Endothelial cell of umbilical vein (primary cell): ENCODE measurements at regions not wholly inside any gene's neighbourhood (a gene's known extent, or its start where the extent isn't known, plus 50 kb on each side); places are given as distances from the start of the nearest gene placed in this dataset.

Experiments used
- BruUV-seq: library from RNA; stranded (reverse); fragments of 400-500 nt; replicated peaks from 2 replicates; lab custom pipeline; 2021; lab: Mats Ljungman, UMichigan
- CTCF ChIA-PET: fragments of 300-600, 350-600 bp; sonication (Branson Sonifier 250); formaldehyde crosslinking; loops from one replicate; lab custom pipeline; 2021; ENCODE audit warnings: antibody characterized with exemption, inconsistent platforms; lab: Charles Lee
- POLR2A ChIA-PET: fragments of 300-600, 350-600 bp; sonication (Branson Sonifier 250); formaldehyde crosslinking; loops from one replicate; lab custom pipeline; 2021; ENCODE audit warnings: antibody characterized with exemption, inconsistent platforms; lab: Charles Lee
- DNase-seq: peaks from one replicate; pipeline ENCODE4 v3.0.0-alpha.2; 2011; ENCODE audit warnings: low read depth, low spot score
- FAIRE-seq: peaks from 2 replicates; lab custom pipeline; 2011; peaks lifted over from hg19 to GRCh38; lab: Jason Lieb, UNC
- H2AFZ ChIP-seq: 2 replicates; pipeline ENCODE4 v1.6.0; 2012; ENCODE audit warnings: low read depth, low read length, control low read depth, inconsistent platforms
- H3K27ac ChIP-seq: 2 replicates; pipeline ENCODE4 v1.5.1; 2011; ENCODE audit warnings: low read depth, mild to moderate bottlenecking, control low read depth, low read length, moderate library complexity; ENCODE audit not compliant: insufficient read depth
- H3K27me3 ChIP-seq, 2 experiments: 2 replicates each; pipeline versions ENCODE4 v1.6.0 to v1.6.1; 2011; ENCODE audit warnings: low read length in 2 of 2, mixed read lengths in 1 of 2; ENCODE audit not compliant: control insufficient read depth in 2 of 2, insufficient read depth in 2 of 2
- H3K36me3 ChIP-seq, 2 experiments: 2 replicates in 1 of 2; 3 replicates in 1 of 2; pipeline ENCODE4 v1.5.1; 2011; ENCODE audit warnings: low read length in 2 of 2, mild to moderate bottlenecking in 1 of 2, moderate library complexity in 1 of 2; ENCODE audit not compliant: control insufficient read depth in 2 of 2, insufficient read depth in 2 of 2; ENCODE audit errors: extremely low read depth in 1 of 2
- H3K4me1 ChIP-seq: 3 replicates; pipeline ENCODE4 v1.5.1; 2011; ENCODE audit warnings: mild to moderate bottlenecking, low read length; ENCODE audit not compliant: control insufficient read depth, insufficient read depth; ENCODE audit errors: extremely low read depth
- H3K4me2 ChIP-seq: 2 replicates; pipeline ENCODE4 v1.6.1; 2011; ENCODE audit warnings: low read length, control low read depth, mixed read lengths; ENCODE audit not compliant: insufficient read depth
- H3K4me3 ChIP-seq, 3 experiments: fragments of 200-600 bp in 1 of 3; sonication (generic), shearing (Covaris generic) in 1 of 3; replicated peaks in 1 of 3; 2 replicates each; pipeline ENCODE4 v1.5.1; 2011 to 2016; ENCODE audit warnings: control low read depth in 3 of 3, low read length in 3 of 3, mild to moderate bottlenecking in 2 of 3, inconsistent platforms in 1 of 3, low read depth in 1 of 3, moderate library complexity in 1 of 3; ENCODE audit not compliant: insufficient read depth in 1 of 3
- H3K79me2 ChIP-seq: 2 replicates; pipeline ENCODE4 v1.6.0; 2012; ENCODE audit warnings: low read length, inconsistent platforms; ENCODE audit not compliant: control insufficient read depth, insufficient read depth
- H3K9ac ChIP-seq: replicated peaks from 2 replicates; pipeline ENCODE3; 2011; ENCODE audit warnings: low read length, control low read depth; ENCODE audit not compliant: insufficient read depth; ENCODE audit errors: extremely low read depth
- H3K9me1 ChIP-seq: replicated peaks from 3 replicates; pipeline ENCODE4 v1.6.0; 2011; ENCODE audit warnings: mild to moderate bottlenecking, low read length; ENCODE audit not compliant: control insufficient read depth, insufficient read depth; ENCODE audit errors: extremely low read depth
- H3K9me3 ChIP-seq: replicated peaks from 2 replicates; pipeline ENCODE4 v1.5.1; 2012; ENCODE audit warnings: low read length, inconsistent platforms; ENCODE audit not compliant: control insufficient read depth, insufficient read depth
- H4K20me1 ChIP-seq: replicated peaks from 2 replicates; pipeline ENCODE3; 2011; ENCODE audit warnings: mild to moderate bottlenecking, low read length; ENCODE audit not compliant: control insufficient read depth, insufficient read depth; ENCODE audit errors: extremely low read depth
- EZH2 ChIP-seq: IDR thresholded peaks from 2 replicates; pipeline ENCODE4 v1.6.1; 2012; ENCODE audit warnings: borderline replicate concordance, low read depth, mild to moderate bottlenecking, moderate library complexity, low read length, inconsistent platforms; ENCODE audit not compliant: severe bottlenecking
- JUN ChIP-seq: IDR thresholded peaks from 2 replicates; pipeline ENCODE4 v1.6.1; 2011; ENCODE audit warnings: borderline replicate concordance, low read depth; ENCODE audit not compliant: insufficient read length, insufficient read depth
- MAX ChIP-seq: IDR thresholded peaks from 2 replicates; pipeline ENCODE4 v1.6.1; 2011; ENCODE audit not compliant: insufficient read depth, insufficient read length
- MYC ChIP-seq: IDR thresholded peaks from one replicate; pipeline ENCODE4 v1.6.1; 2011; ENCODE audit warnings: mild to moderate bottlenecking, low read depth, low read length
- POLR2AphosphoS5 ChIP-seq: IDR thresholded peaks from 2 replicates; pipeline ENCODE4 v1.6.1; 2012; ENCODE audit warnings: low read depth, mild to moderate bottlenecking, control low read depth, low read length, moderate library complexity; ENCODE audit not compliant: insufficient read depth
- dilution Hi-C: fragments of 300-500 bp; cut with MboI; formaldehyde crosslinking; loops from one replicate; pipeline ENCODE4 v1.15.0; 2019; ENCODE audit warnings: low sequenced_read_pairs; ENCODE audit not compliant: extremely low pct_ligation_motif_present
- intact Hi-C: fragments of 100-400 bp; cut with micrococcal nuclease; formaldehyde crosslinking; loops from one replicate; pipeline ENCODE4 v1.10.0; 2022

- intact Hi-C loops, result no loop called here
- no peak for DNase-seq
- H2AFZ ChIP-seq, result no peak overlapping the region
- H3K4me1 ChIP-seq, result no peaks in the 10 kb centered on the region
- no peak overlapping the region for H3K27ac ChIP-seq
- H3K36me3 ChIP-seq, result no peaks in the 10 kb centered on the region
- no peaks in the 10 kb centered on the region for H3K79me2 ChIP-seq
- TF ChIP-seq MYC (no peak), MAX (no peak), EZH2 (no peak), JUN (no peak)
- ChIA-PET CTCF (no interaction called here), POLR2A (no interaction called here)
- H3K9me1 ChIP-seq, result no peaks in the 10 kb centered on the region
- FAIRE-seq, result no peak
- no peak overlapping the region for H3K4me2 ChIP-seq
- H3K9me3 ChIP-seq, result no peaks in the 10 kb centered on the region
- BruUV-seq, result no TSS peak
- no peaks in the 10 kb centered on the region for H4K20me1 ChIP-seq
- no peak overlapping the region for H3K9ac ChIP-seq
- H3K27me3 ChIP-seq, result no peaks in the 10 kb centered on the region
- H3K4me3 ChIP-seq, result no peak overlapping the region
- dilution Hi-C loops, result no loop called here
These were observed 70.7 kb upstream of the ESRRG start for GRCh38 chr1:216793973-216794372.

GRCh38 chr1:216793303-216793702, 70.1 kb upstream of the ESRRG start:
- no peaks in the 10 kb centered on the region for H3K9me1 ChIP-seq
- intact Hi-C loops, result no loop called here
- no peak overlapping the region for H3K27ac ChIP-seq
- no peak for FAIRE-seq
- no peaks in the 10 kb centered on the region for H3K4me1 ChIP-seq
- no peaks in the 10 kb centered on the region for H3K27me3 ChIP-seq
- H3K9ac ChIP-seq, result no peak overlapping the region
- H3K4me3 ChIP-seq, result no peak overlapping the region
- no peak overlapping the region for H2AFZ ChIP-seq
- no peaks in the 10 kb centered on the region for H4K20me1 ChIP-seq
- H3K4me2 ChIP-seq, result no peak overlapping the region
- no peak for DNase-seq
- no peaks in the 10 kb centered on the region for H3K79me2 ChIP-seq
- TF ChIP-seq MYC, result no peak
- no peak for TF ChIP-seq POLR2AphosphoS5
- H3K9me3 ChIP-seq, result no peaks in the 10 kb centered on the region
- dilution Hi-C loops, result no loop called here
- H3K36me3 ChIP-seq, result no peaks in the 10 kb centered on the region
- POLR2A ChIA-PET, result no interaction called here
- CTCF ChIA-PET, result no interaction called here
- no TSS peak for BruUV-seq
